ENCODE measurements at regions not wholly inside any gene's neighbourhood (a gene's known extent, or its start where the extent isn't known, plus 50 kb on each side); places are given as distances from the start of the nearest gene placed in this dataset.

DNA sequence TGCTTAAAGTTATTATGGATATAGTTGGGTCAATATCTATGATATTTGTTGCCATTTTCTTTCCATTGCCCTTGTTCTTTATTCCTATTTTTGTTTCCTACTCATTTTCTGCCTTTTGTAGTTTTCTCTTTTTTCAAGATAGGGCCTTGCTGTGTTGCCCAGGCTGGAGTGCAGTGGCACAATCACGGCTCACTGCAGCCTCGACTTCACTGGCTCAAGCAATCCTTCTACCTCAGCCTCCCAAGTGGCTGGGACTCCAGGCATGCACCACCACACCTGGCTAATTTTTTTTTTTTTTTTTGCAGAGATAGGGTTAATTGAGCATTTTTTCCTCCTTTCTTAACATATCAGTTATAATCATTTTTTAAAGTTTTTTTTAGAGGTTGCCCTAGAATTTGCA lies 92.7 kb downstream of the TOMM20 start:
- TF ChIP-seq POLR2AphosphoS5 (IDR thresholded peaks at IDR 0.05; ENCODE audit: low read depth) (no peak), GABPA (IDR thresholded peaks at IDR 0.05; ENCODE audit: low read depth) (no peak)
- TF ChIP-seq, protein P1, sequence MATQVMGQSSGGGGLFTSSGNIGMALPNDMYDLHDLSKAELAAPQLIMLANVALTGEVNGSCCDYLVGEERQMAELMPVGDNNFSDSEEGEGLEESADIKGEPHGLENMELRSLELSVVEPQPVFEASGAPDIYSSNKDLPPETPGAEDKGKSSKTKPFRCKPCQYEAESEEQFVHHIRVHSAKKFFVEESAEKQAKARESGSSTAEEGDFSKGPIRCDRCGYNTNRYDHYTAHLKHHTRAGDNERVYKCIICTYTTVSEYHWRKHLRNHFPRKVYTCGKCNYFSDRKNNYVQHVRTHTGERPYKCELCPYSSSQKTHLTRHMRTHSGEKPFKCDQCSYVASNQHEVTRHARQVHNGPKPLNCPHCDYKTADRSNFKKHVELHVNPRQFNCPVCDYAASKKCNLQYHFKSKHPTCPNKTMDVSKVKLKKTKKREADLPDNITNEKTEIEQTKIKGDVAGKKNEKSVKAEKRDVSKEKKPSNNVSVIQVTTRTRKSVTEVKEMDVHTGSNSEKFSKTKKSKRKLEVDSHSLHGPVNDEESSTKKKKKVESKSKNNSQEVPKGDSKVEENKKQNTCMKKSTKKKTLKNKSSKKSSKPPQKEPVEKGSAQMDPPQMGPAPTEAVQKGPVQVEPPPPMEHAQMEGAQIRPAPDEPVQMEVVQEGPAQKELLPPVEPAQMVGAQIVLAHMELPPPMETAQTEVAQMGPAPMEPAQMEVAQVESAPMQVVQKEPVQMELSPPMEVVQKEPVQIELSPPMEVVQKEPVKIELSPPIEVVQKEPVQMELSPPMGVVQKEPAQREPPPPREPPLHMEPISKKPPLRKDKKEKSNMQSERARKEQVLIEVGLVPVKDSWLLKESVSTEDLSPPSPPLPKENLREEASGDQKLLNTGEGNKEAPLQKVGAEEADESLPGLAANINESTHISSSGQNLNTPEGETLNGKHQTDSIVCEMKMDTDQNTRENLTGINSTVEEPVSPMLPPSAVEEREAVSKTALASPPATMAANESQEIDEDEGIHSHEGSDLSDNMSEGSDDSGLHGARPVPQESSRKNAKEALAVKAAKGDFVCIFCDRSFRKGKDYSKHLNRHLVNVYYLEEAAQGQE (IDR thresholded peaks at IDR 0.05; ENCODE audit: insufficient replicate concordance, low read depth): no peak
- TF ChIP-seq, protein P2, sequence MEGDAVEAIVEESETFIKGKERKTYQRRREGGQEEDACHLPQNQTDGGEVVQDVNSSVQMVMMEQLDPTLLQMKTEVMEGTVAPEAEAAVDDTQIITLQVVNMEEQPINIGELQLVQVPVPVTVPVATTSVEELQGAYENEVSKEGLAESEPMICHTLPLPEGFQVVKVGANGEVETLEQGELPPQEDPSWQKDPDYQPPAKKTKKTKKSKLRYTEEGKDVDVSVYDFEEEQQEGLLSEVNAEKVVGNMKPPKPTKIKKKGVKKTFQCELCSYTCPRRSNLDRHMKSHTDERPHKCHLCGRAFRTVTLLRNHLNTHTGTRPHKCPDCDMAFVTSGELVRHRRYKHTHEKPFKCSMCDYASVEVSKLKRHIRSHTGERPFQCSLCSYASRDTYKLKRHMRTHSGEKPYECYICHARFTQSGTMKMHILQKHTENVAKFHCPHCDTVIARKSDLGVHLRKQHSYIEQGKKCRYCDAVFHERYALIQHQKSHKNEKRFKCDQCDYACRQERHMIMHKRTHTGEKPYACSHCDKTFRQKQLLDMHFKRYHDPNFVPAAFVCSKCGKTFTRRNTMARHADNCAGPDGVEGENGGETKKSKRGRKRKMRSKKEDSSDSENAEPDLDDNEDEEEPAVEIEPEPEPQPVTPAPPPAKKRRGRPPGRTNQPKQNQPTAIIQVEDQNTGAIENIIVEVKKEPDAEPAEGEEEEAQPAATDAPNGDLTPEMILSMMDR (IDR thresholded peaks at IDR 0.05; ENCODE audit: insufficient read depth, low read length): no peak

DNA sequence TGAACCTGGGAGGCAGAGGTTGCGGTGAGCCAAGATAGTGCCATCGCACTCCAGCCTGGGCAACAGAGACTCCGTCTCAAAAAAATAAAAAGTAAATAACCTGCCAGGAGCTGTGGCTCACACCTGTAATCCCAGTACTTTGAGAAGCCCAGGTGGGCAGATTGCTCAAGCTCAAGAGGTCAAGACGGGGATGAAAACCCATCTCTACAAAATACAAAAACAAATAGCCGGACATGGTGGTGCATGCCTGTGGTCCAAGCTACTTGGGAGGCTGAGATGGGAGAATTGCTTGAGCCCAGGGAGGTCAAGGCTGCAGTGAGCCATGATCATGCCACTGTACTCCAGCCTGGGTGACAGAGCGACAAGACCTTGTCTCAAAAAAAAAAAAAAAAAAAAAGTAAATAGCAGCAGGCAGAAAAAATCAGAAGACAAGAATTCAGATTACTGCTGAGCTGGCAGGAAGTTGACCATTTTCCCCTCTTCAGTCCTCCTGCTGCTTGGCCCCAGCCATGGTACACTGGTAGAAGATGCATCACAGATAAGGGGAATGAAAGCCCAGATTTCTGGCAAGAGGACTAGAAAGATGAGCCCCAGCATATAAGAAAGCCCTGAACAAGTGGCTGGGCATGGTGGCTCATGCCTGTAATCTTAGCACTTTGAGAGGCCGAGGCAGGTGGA lies 97.6 kb downstream of the TOMM20 start:
- DNase-seq (ENCODE audit: low read depth in 1 of 2, low spot score in 1 of 2): no peak
- H3K27me3 ChIP-seq (ENCODE audit: insufficient read depth, poor library complexity, severe bottlenecking): no peaks in the 10 kb centered on the region
- H3K4me3 ChIP-seq (replicated peaks; ENCODE audit: insufficient read depth, low read length): no peak overlapping the region
- TF ChIP-seq GABPA (IDR thresholded peaks at IDR 0.05; ENCODE audit: low read depth) (no peak), SPI1 (IDR thresholded peaks at IDR 0.05; ENCODE audit: borderline replicate concordance, low read depth) (no peak), POLR2AphosphoS5 (IDR thresholded peaks at IDR 0.05; ENCODE audit: low read depth) (no peak)
- TF ChIP-seq, protein P1 (IDR thresholded peaks at IDR 0.05; ENCODE audit: insufficient replicate concordance, low read depth): no peak
- TF ChIP-seq, protein P2 (IDR thresholded peaks at IDR 0.05; ENCODE audit: insufficient read depth, low read length): no peak
- H3K27ac ChIP-seq (replicated peaks): no peak overlapping the region

More for the DNA sequence above, 92.7 kb downstream of the TOMM20 start:
- no peak overlapping the region for H3K4me3 ChIP-seq (replicated peaks; ENCODE audit: insufficient read depth, low read length)
- H3K27ac ChIP-seq (replicated peaks): no peak overlapping the region
- DNase-seq (ENCODE audit: low read depth in 1 of 2, low spot score in 1 of 2): no peak
- H3K27me3 ChIP-seq (ENCODE audit: insufficient read depth, poor library complexity, severe bottlenecking): no peaks in the 10 kb centered on the region

DNA sequence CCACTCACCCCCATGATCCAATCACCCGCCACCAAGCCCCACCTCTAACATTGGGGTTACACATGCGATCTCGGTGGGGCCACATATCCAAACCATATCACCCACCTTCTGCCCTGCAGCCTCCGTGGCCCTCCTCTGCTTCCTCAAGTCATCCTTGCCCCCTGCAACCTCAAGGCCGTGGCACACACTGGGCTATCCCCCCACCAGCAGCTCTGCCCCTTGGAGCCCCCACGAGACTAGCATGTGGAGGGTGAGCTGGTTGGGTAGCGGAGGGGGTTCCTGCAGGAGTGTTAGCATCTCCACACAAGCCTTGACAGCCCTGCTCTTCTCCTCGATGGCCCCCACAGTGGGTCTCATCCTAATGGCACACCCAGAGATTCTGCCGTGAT lies 100.8 kb downstream of the TOMM20 start:
- Histone ChIP-seq H3K4me3 (replicated peaks; ENCODE audit: insufficient read depth, low read length) (no peak overlapping the region), H3K27ac (replicated peaks) (no peak overlapping the region), H3K27me3 (ENCODE audit: insufficient read depth, poor library complexity, severe bottlenecking) (no peaks in the 10 kb centered on the region)
- TF ChIP-seq POLR2AphosphoS5 (IDR thresholded peaks at IDR 0.05; ENCODE audit: low read depth) (no peak), SPI1 (IDR thresholded peaks at IDR 0.05; ENCODE audit: borderline replicate concordance, low read depth) (no peak), GABPA (IDR thresholded peaks at IDR 0.05; ENCODE audit: low read depth) (no peak)
- TF ChIP-seq, protein P1 (IDR thresholded peaks at IDR 0.05; ENCODE audit: insufficient replicate concordance, low read depth): no peak
- TF ChIP-seq, protein P2 (IDR thresholded peaks at IDR 0.05; ENCODE audit: insufficient read depth, low read length): no peak
- DNase-seq (ENCODE audit: low read depth in 1 of 2, low spot score in 1 of 2): no peak

Data from HL-60 (cell line).